IMR-90 (cell line): ENCODE measurements at regions not wholly inside any gene's neighbourhood (a gene's known extent, or its start where the extent isn't known, plus 50 kb on each side); places are given as distances from the start of the nearest gene placed in this dataset.

ENCODE experiments used
- ATAC-seq: fragments of 200-7000 bp; cut with Tn5 transposase; 2 replicates; pipeline ENCODE4 v1.9.1; 2020; ENCODE audit warnings: low read depth, mild to moderate bottlenecking, moderate library complexity
- BruUV-seq: library from RNA; stranded (reverse); fragments of 400-500 nt; replicated peaks from 2 replicates; lab custom pipeline; 2021; lab: Mats Ljungman, UMichigan
- CTCF ChIA-PET: fragments of 300-600 bp; formaldehyde crosslinking; extraction: SDS; loops from one replicate; lab custom pipeline; 2021; ENCODE audit warnings: antibody characterized with exemption; lab: Yijun Ruan, JAX
- POLR2A ChIA-PET: fragments of 300-600 bp; sonication (Branson Sonifier 250); formaldehyde crosslinking; loops from one replicate; lab custom pipeline; 2022; ENCODE audit warnings: antibody characterized with exemption; ENCODE audit not compliant: unreplicated experiment; lab: Charles Lee
- DNase-seq: peaks from one replicate; pipeline ENCODE4 v3.0.0; 2013
- H2AFZ ChIP-seq: replicated peaks from 2 replicates; pipeline ENCODE3; 2013; ENCODE audit warnings: low read length, mild to moderate bottlenecking; ENCODE audit not compliant: poor library complexity
- H2AK5ac ChIP-seq: 2 replicates; pipeline ENCODE4 v1.6.1; 2013; ENCODE audit warnings: low read depth, low read length, inconsistent platforms
- H2AK9ac ChIP-seq: replicated peaks from 2 replicates; pipeline ENCODE3; 2013; ENCODE audit warnings: mild to moderate bottlenecking, low read depth, low read length, moderate library complexity; ENCODE audit not compliant: poor library complexity
- H2BK120ac ChIP-seq: 2 replicates; pipeline ENCODE4 v1.6.1; 2013; ENCODE audit warnings: low read depth, low read length, inconsistent platforms
- H2BK15ac ChIP-seq: 3 replicates; pipeline ENCODE4 v1.6.1; 2013; ENCODE audit warnings: low read depth, low read length, inconsistent platforms
- H2BK20ac ChIP-seq: 2 replicates; pipeline ENCODE4 v1.6.1; 2013; ENCODE audit warnings: low read depth, mild to moderate bottlenecking, inconsistent platforms, low read length, moderate library complexity
- H2BK5ac ChIP-seq: 2 replicates; pipeline ENCODE4 v1.6.1; 2013; ENCODE audit warnings: mild to moderate bottlenecking, low read depth, low read length, inconsistent platforms; ENCODE audit not compliant: poor library complexity, severe bottlenecking
- H3K14ac ChIP-seq: replicated peaks from 2 replicates; pipeline ENCODE4 v1.6.1; 2013; ENCODE audit warnings: low read depth, low read length, inconsistent platforms
- H3K18ac ChIP-seq: 2 replicates; pipeline ENCODE4 v1.6.1; 2013; ENCODE audit warnings: low read depth, low read length, control low read depth
- H3K23ac ChIP-seq: 2 replicates; pipeline ENCODE4 v1.6.1; 2013; ENCODE audit warnings: low read depth, low read length, inconsistent platforms
- H3K27ac ChIP-seq: 2 replicates; pipeline ENCODE4 v1.5.1; 2013; ENCODE audit warnings: mild to moderate bottlenecking, control low read depth, low read length; ENCODE audit not compliant: insufficient read depth
- H3K27me3 ChIP-seq: 2 replicates; pipeline ENCODE4 v1.6.1; 2013; ENCODE audit warnings: low read length; ENCODE audit not compliant: control insufficient read depth, insufficient read depth
- H3K36me3 ChIP-seq: 2 replicates; pipeline ENCODE4 v1.6.1; 2013; ENCODE audit warnings: low read length, mixed read lengths; ENCODE audit not compliant: control insufficient read depth, insufficient read depth
- H3K4ac ChIP-seq: 2 replicates; pipeline ENCODE4 v1.6.1; 2013; ENCODE audit warnings: low read depth, low read length, inconsistent platforms
- H3K4me1 ChIP-seq: 2 replicates; pipeline ENCODE4 v1.6.1; 2013; ENCODE audit warnings: low read length, mixed read lengths; ENCODE audit not compliant: control insufficient read depth, insufficient read depth
- H3K4me2 ChIP-seq: 2 replicates; pipeline ENCODE4 v1.6.1; 2013; ENCODE audit warnings: low read depth, mild to moderate bottlenecking, control low read depth, low read length, moderate library complexity
- H3K4me3 ChIP-seq: 2 replicates; pipeline ENCODE4 v1.5.1; 2013; ENCODE audit warnings: low read depth, mild to moderate bottlenecking, control low read depth, low read length, moderate library complexity; ENCODE audit not compliant: insufficient read depth
- H3K56ac ChIP-seq: 2 replicates; pipeline ENCODE4 v1.6.1; 2013; ENCODE audit warnings: low read length, inconsistent platforms; ENCODE audit not compliant: insufficient read depth; ENCODE audit errors: extremely low read depth
- H3K79me1 ChIP-seq, 2 experiments: 2 replicates each; pipeline ENCODE4 v1.6.1; 2013; ENCODE audit warnings: low read length in 2 of 2, inconsistent platforms in 1 of 2, low read depth in 1 of 2
- H3K9ac ChIP-seq: 2 replicates; pipeline ENCODE4 v1.6.1; 2013; ENCODE audit warnings: low read depth, low read length, control low read depth
- H3K9me1 ChIP-seq: 2 replicates; pipeline ENCODE4 v1.6.1; 2013; ENCODE audit warnings: low read length, inconsistent platforms; ENCODE audit not compliant: insufficient read depth
- H3K9me3 ChIP-seq: 2 replicates; pipeline ENCODE4 v1.6.1; 2013; ENCODE audit warnings: low read length; ENCODE audit not compliant: control insufficient read depth, insufficient read depth
- H4K20me1 ChIP-seq: 2 replicates; pipeline ENCODE4 v1.6.1; 2013; ENCODE audit warnings: low read length, inconsistent platforms; ENCODE audit not compliant: insufficient read depth
- H4K5ac ChIP-seq: 2 replicates; pipeline ENCODE4 v1.6.1; 2013; ENCODE audit warnings: mild to moderate bottlenecking, low read depth, low read length, control low read depth
- H4K8ac ChIP-seq, 2 experiments: 2 replicates each; pipeline ENCODE4 v1.6.1; 2013; ENCODE audit warnings: low read depth in 2 of 2, low read length in 2 of 2, control low read depth in 1 of 2, inconsistent platforms in 1 of 2
- H4K91ac ChIP-seq: 2 replicates; pipeline ENCODE4 v1.6.1; 2013; ENCODE audit warnings: low read depth, low read length, inconsistent platforms; ENCODE audit not compliant: insufficient read depth
- BHLHE40 ChIP-seq: fragments of 150-350 bp; IDR thresholded peaks from 2 replicates; pipeline ENCODE4 v1.6.1; 2016; ENCODE audit warnings: mild to moderate bottlenecking, low read depth, low read length
- FOS ChIP-seq: fragments of 150-350 bp; IDR thresholded peaks from 2 replicates; pipeline ENCODE4 v1.6.1; 2016; ENCODE audit warnings: low read depth, low read length
- MAFK ChIP-seq: IDR thresholded peaks from 2 replicates; pipeline ENCODE4 v1.6.1; 2012; ENCODE audit warnings: low read depth, low read length, improper control_type of control experiment
- POLR2A ChIP-seq: IDR thresholded peaks from 2 replicates; pipeline ENCODE4 v1.6.1; 2012; ENCODE audit warnings: mild to moderate bottlenecking, low read depth, low read length
- RAD21 ChIP-seq: IDR thresholded peaks from 2 replicates; pipeline ENCODE4 v1.6.1; 2012; ENCODE audit warnings: low read length, improper control_type of control experiment
- RFX5 ChIP-seq: IDR thresholded peaks from 2 replicates; pipeline ENCODE4 v1.8.0; 2012; ENCODE audit warnings: low read depth, mild to moderate bottlenecking, low read length, moderate library complexity
- SMC3 ChIP-seq: fragments of 150-350 bp; IDR thresholded peaks from 2 replicates; pipeline ENCODE4 v1.6.1; 2016; ENCODE audit warnings: low read depth, mild to moderate bottlenecking, antibody characterized with exemption, low read length, moderate library complexity
- USF2 ChIP-seq: fragments of 150-350 bp; IDR thresholded peaks from 2 replicates; pipeline ENCODE4 v1.6.1; 2017; ENCODE audit warnings: mild to moderate bottlenecking, antibody characterized with exemption, low read length, low read depth
- WGBS, 2 experiments: methylation state at CpG; one replicate each; pipeline versions ENCODE4 v1.1.5 to v1.1.7; 2013; ENCODE audit warnings: missing lambda C conversion rate in 2 of 2; ENCODE audit not compliant: insufficient read length in 1 of 2; ENCODE audit errors: extremely low coverage in 2 of 2; 5-methylcytosine and 5-hydroxymethylcytosine counted together
- dilution Hi-C: fragments of 300-500 bp; cut with HindIII; formaldehyde crosslinking; loops from one replicate; pipeline ENCODE4 v1.14.3; 2018; ENCODE audit warnings: low sequenced_read_pairs; ENCODE audit not compliant: unreplicated experiment
- in situ Hi-C: fragments of 300-500 bp; cut with MboI; formaldehyde crosslinking; loops from 3 replicates; pipeline ENCODE4 v1.14.3; 2019; ENCODE audit warnings: low sequenced_read_pairs, inconsistent platforms, mixed read lengths
- intact Hi-C: fragments of 100-400 bp; cut with micrococcal nuclease; formaldehyde crosslinking; loops from 2 replicates; pipeline ENCODE4 v1.10.0; 2022

- Histone ChIP-seq H3K79me1 (no peaks in the 10 kb centered on the region), H3K27ac (no peak overlapping the region), H2AK5ac (no peak overlapping the region), H4K20me1 (no peaks in the 10 kb centered on the region), H2BK20ac (no peak overlapping the region), H4K5ac (no peak overlapping the region), H2BK5ac (no peak overlapping the region), H3K18ac (no peak overlapping the region), H3K36me3 (no peaks in the 10 kb centered on the region), H3K4ac (no peak overlapping the region), H3K9me3 (no peaks in the 10 kb centered on the region), H4K8ac (no peak overlapping the region), H3K56ac (no peak overlapping the region; the same call in 1 of the 2 replicates), H2BK120ac (no peak overlapping the region), H2AK9ac (peak overlapping the region; percentile 52), H3K9me1 (no peaks in the 10 kb centered on the region; the same call in 1 of the 2 replicates), H3K14ac (no peak overlapping the region), H3K4me3 (no peak overlapping the region), H4K91ac (no peak overlapping the region), H3K9ac (no peak overlapping the region), H2AFZ (no peak overlapping the region), H3K23ac (no peak overlapping the region), H3K4me2 (no peak overlapping the region), H3K27me3 (no peaks in the 10 kb centered on the region; the same call in 1 of the 2 replicates), H3K4me1 (peaks cover 5% of the 10 kb centered on the region; the same call in 1 of the 2 replicates), H2BK15ac (no peak overlapping the region)
- CTCF ChIA-PET, result no interaction called here
- no TSS peak for BruUV-seq
- WGBS, 2 experiments, result no CpG with 5 or more reads among the region's 2 CpGs
- in situ Hi-C loops, result no loop called here
- dilution Hi-C loops, result no loop called here
- POLR2A ChIA-PET, result no interaction called here
- TF ChIP-seq MAFK, result no peak
- no peak for TF ChIP-seq FOS
- TF ChIP-seq BHLHE40, result no peak
- no peak for TF ChIP-seq RFX5
- TF ChIP-seq SMC3, result no peak
- no peak for TF ChIP-seq POLR2A
- TF ChIP-seq USF2, result no peak
- TF ChIP-seq RAD21, result no peak
- ATAC-seq (no peak), DNase-seq (no peak)
- intact Hi-C loops, result no loop called here
Measured at GRCh38 chr1:228917755-228918154, 182.5 kb downstream of the RHOU start.
